ENCODE measurements at regions not wholly inside any gene's neighbourhood (a gene's known extent, or its start where the extent isn't known, plus 50 kb on each side); places are given as distances from the start of the nearest gene placed in this dataset.

- no peaks in the 10 kb centered on the region for H3K36me3 Mint-ChIP-seq
- no peak overlapping the region for H3K27ac Mint-ChIP-seq
- ChIA-PET POLR2A (no interaction called here), CTCF (no interaction called here)
- H3K9me3 Mint-ChIP-seq = no peaks in the 10 kb centered on the region
- peaks cover 9% of the 10 kb centered on the region for H3K4me1 Mint-ChIP-seq (ENCODE audit: low read depth)
- H3K4me3 Mint-ChIP-seq = no peak overlapping the region
- DNase-seq = no peak
- H3K27me3 Mint-ChIP-seq = peaks cover 6% of the 10 kb centered on the region
- intact Hi-C loops (cut with micrococcal nuclease) = no loop called here
These were observed 70.4 kb upstream of the TANC2 start for GRCh38 chr17:62895320-62896301.

GRCh38 chr17:62892870-62893338 lies 73.1 kb upstream of the TANC2 start:
- CTCF ChIA-PET = no interaction called here

GRCh38 chr17:62892061-62892675 lies 73.9 kb upstream of the TANC2 start:
- Mint-ChIP-seq H3K4me3 (no peak overlapping the region), H3K9me3 (peaks cover 5% of the 10 kb centered on the region), H3K27ac (no peak overlapping the region), H3K4me1 (ENCODE audit: low read depth) (peaks cover 9% of the 10 kb centered on the region), H3K27me3 (peaks cover 10% of the 10 kb centered on the region), H3K36me3 (peaks cover 1% of the 10 kb centered on the region)
- CTCF ChIA-PET = no interaction called here
- DNase-seq = no peak
- POLR2A ChIA-PET = no interaction called here
- intact Hi-C loops (cut with micrococcal nuclease) = loop anchor here (5.0 kb wide), 1 partner anchor 75 kb away; the partner anchor contains the start of gene TANC2

More at GRCh38 chr17:62892870-62893338, 73.1 kb upstream of the TANC2 start:
- peaks cover 9% of the 10 kb centered on the region for H3K4me1 Mint-ChIP-seq (ENCODE audit: low read depth)
- H3K9me3 Mint-ChIP-seq = peaks cover 5% of the 10 kb centered on the region
- intact Hi-C loops (cut with micrococcal nuclease) = loop anchor here (5.0 kb wide), 1 partner anchor 74 kb away; the partner anchor contains the start of gene TANC2
- H3K36me3 Mint-ChIP-seq = peaks cover 1% of the 10 kb centered on the region
- H3K27ac Mint-ChIP-seq = no peak overlapping the region
- H3K4me3 Mint-ChIP-seq = no peak overlapping the region
- DNase-seq = peak; percentile 54
- POLR2A ChIA-PET = no interaction called here
- peaks cover 9% of the 10 kb centered on the region for H3K27me3 Mint-ChIP-seq

- Mint-ChIP-seq H3K4me1 (ENCODE audit: low read depth) (peaks cover 9% of the 10 kb centered on the region), H3K9me3 (peaks cover 5% of the 10 kb centered on the region), H3K27ac (no peak overlapping the region), H3K27me3 (peaks cover 6% of the 10 kb centered on the region), H3K4me3 (no peak overlapping the region), H3K36me3 (peaks cover 1% of the 10 kb centered on the region)
- POLR2A ChIA-PET = no interaction called here
- no peak for DNase-seq
- intact Hi-C loops (cut with micrococcal nuclease) = loop anchor here (5.0 kb wide), 1 partner anchor 76 kb away; the partner anchor contains the start of gene TANC2
- CTCF ChIA-PET = no interaction called here
These were observed 74.4 kb upstream of the TANC2 start for GRCh38 chr17:62891659-62892058.

GRCh38 chr17:62888765-62889164 lies 77.3 kb upstream of the TANC2 start:
- peaks cover 5% of the 10 kb centered on the region for H3K9me3 Mint-ChIP-seq
- CTCF ChIA-PET = no interaction called here
- peaks cover 1% of the 10 kb centered on the region for H3K36me3 Mint-ChIP-seq
- no peak overlapping the region for H3K27ac Mint-ChIP-seq
- intact Hi-C loops (cut with micrococcal nuclease) = no loop called here
- POLR2A ChIA-PET = no interaction called here
- no peak for DNase-seq
- no peak overlapping the region for H3K4me3 Mint-ChIP-seq
- H3K4me1 Mint-ChIP-seq (ENCODE audit: low read depth) = peaks cover 9% of the 10 kb centered on the region
- H3K27me3 Mint-ChIP-seq = peaks cover 8% of the 10 kb centered on the region

GRCh38 chr17:62888148-62888547 lies 77.9 kb upstream of the TANC2 start:
- POLR2A ChIA-PET = no interaction called here
- CTCF ChIA-PET = no interaction called here
- H3K4me1 Mint-ChIP-seq (ENCODE audit: low read depth) = peaks cover 6% of the 10 kb centered on the region
- peaks cover 1% of the 10 kb centered on the region for H3K36me3 Mint-ChIP-seq
- H3K27ac Mint-ChIP-seq = no peak overlapping the region
- H3K9me3 Mint-ChIP-seq = peaks cover 5% of the 10 kb centered on the region
- intact Hi-C loops (cut with micrococcal nuclease) = no loop called here
- no peak for DNase-seq
- H3K27me3 Mint-ChIP-seq = peaks cover 8% of the 10 kb centered on the region
- H3K4me3 Mint-ChIP-seq = no peak overlapping the region

GRCh38 chr17:62887437-62887836 lies 78.6 kb upstream of the TANC2 start:
- H3K27ac Mint-ChIP-seq = no peak overlapping the region
- no peak overlapping the region for H3K4me3 Mint-ChIP-seq
- peaks cover 1% of the 10 kb centered on the region for H3K36me3 Mint-ChIP-seq
- intact Hi-C loops (cut with micrococcal nuclease) = no loop called here
- CTCF ChIA-PET = no interaction called here
- POLR2A ChIA-PET = no interaction called here
- no peak for DNase-seq
- H3K4me1 Mint-ChIP-seq (ENCODE audit: low read depth) = peaks cover under 1% of the 10 kb centered on the region
- H3K9me3 Mint-ChIP-seq = peaks cover 5% of the 10 kb centered on the region
- H3K27me3 Mint-ChIP-seq = peaks cover 8% of the 10 kb centered on the region

- H3K4me1 Mint-ChIP-seq (ENCODE audit: low read depth) = no peaks in the 10 kb centered on the region
- no peak for DNase-seq
- H3K27ac Mint-ChIP-seq = no peak overlapping the region
- peaks cover 12% of the 10 kb centered on the region for H3K27me3 Mint-ChIP-seq
- ChIA-PET CTCF (no interaction called here), POLR2A (no interaction called here)
- H3K36me3 Mint-ChIP-seq = peaks cover 1% of the 10 kb centered on the region
- intact Hi-C loops (cut with micrococcal nuclease) = no loop called here
- peaks cover 5% of the 10 kb centered on the region for H3K9me3 Mint-ChIP-seq
- no peak overlapping the region for H3K4me3 Mint-ChIP-seq
These were observed 76.7 kb upstream of the MARCHF10 start for GRCh38 chr17:62884781-62885180.

- ChIA-PET CTCF (no interaction called here), POLR2A (no interaction called here)
- Mint-ChIP-seq H3K4me1 (ENCODE audit: low read depth) (no peaks in the 10 kb centered on the region), H3K4me3 (no peak overlapping the region), H3K36me3 (no peaks in the 10 kb centered on the region), H3K27me3 (peaks cover 18% of the 10 kb centered on the region), H3K27ac (no peak overlapping the region), H3K9me3 (no peaks in the 10 kb centered on the region)
- no peak for DNase-seq
- intact Hi-C loops (cut with micrococcal nuclease) = no loop called here
These were observed 74.8 kb upstream of the MARCHF10 start for GRCh38 chr17:62882878-62883277.

- no peak for DNase-seq
- Mint-ChIP-seq H3K27ac (no peak overlapping the region), H3K4me3 (no peak overlapping the region), H3K27me3 (peaks cover 15% of the 10 kb centered on the region), H3K4me1 (ENCODE audit: low read depth) (no peaks in the 10 kb centered on the region), H3K36me3 (no peaks in the 10 kb centered on the region), H3K9me3 (no peaks in the 10 kb centered on the region)
- intact Hi-C loops (cut with micrococcal nuclease) = no loop called here
- CTCF ChIA-PET = no interaction called here
- POLR2A ChIA-PET = no interaction called here
These were observed 74.2 kb upstream of the MARCHF10 start for GRCh38 chr17:62882284-62882683.

- CTCF ChIA-PET = no interaction called here
- no peaks in the 10 kb centered on the region for H3K9me3 Mint-ChIP-seq
- H3K36me3 Mint-ChIP-seq = no peaks in the 10 kb centered on the region
- no peak overlapping the region for H3K4me3 Mint-ChIP-seq
- H3K27me3 Mint-ChIP-seq = peaks cover 20% of the 10 kb centered on the region
- no peaks in the 10 kb centered on the region for H3K4me1 Mint-ChIP-seq (ENCODE audit: low read depth)
- no peak overlapping the region for H3K27ac Mint-ChIP-seq
- POLR2A ChIA-PET = no interaction called here
- DNase-seq = no peak
- intact Hi-C loops (cut with micrococcal nuclease) = no loop called here
These were observed 72.0 kb upstream of the MARCHF10 start for GRCh38 chr17:62880120-62880519.

GRCh38 chr17:62876673-62877405 lies 68.7 kb upstream of the MARCHF10 start:
- no peaks in the 10 kb centered on the region for H3K36me3 Mint-ChIP-seq
- H3K27ac Mint-ChIP-seq = no peak overlapping the region
- POLR2A ChIA-PET = no interaction called here
- no peak overlapping the region for H3K4me3 Mint-ChIP-seq
- intact Hi-C loops (cut with micrococcal nuclease) = no loop called here
- CTCF ChIA-PET = interaction anchor here (1.2 kb wide), 1 partner anchor 324 kb away, joined by 3 read pairs; no protein-coding TSS in a partner anchor
- H3K4me1 Mint-ChIP-seq (ENCODE audit: low read depth) = no peaks in the 10 kb centered on the region
- DNase-seq = no peak
- H3K27me3 Mint-ChIP-seq = peaks cover 18% of the 10 kb centered on the region
- no peaks in the 10 kb centered on the region for H3K9me3 Mint-ChIP-seq

Measured in activated CD4-positive, alpha-beta memory T cell treated with anti-CD3 and anti-CD28 coated beads for 36 hours (primary cell).